ENCODE measurements at regions not wholly inside any gene's neighbourhood (a gene's known extent, or its start where the extent isn't known, plus 50 kb on each side); places are given as distances from the start of the nearest gene placed in this dataset.

GRCh38 chr3:168218600-168218999 lies 122.9 kb upstream of the GOLIM4 start:
- Mint-ChIP-seq H3K27me3 (ENCODE audit: low read depth) (no peaks in the 10 kb centered on the region), H3K4me1 (peaks cover 30% of the 10 kb centered on the region), H3K4me3 (no peak overlapping the region), H3K9me3 (0 out of 2 replicates have a peak, but pooled peaks cover 3% of the 10 kb centered on the region), H3K27ac (no peak overlapping the region), H3K36me3 (no peaks in the 10 kb centered on the region)
- DNase-seq (ENCODE audit: low spot score) (no peak), ATAC-seq (no peak)
- TF ChIP-seq SP1 (CRISPR knock-in tag; conservative IDR thresholded peaks at IDR 0.05) (no peak), AFF4 (CRISPR knock-in tag; IDR thresholded peaks at IDR 0.05; ENCODE audit: borderline replicate concordance) (no peak), GABPB1 (CRISPR knock-in tag; IDR thresholded peaks at IDR 0.05) (no peak), CTCF (IDR thresholded peaks at IDR 0.05) (no peak), ZNF232 (CRISPR knock-in tag; IDR thresholded peaks at IDR 0.05) (no peak), ZNF532 (CRISPR knock-in tag; IDR thresholded peaks at IDR 0.05; ENCODE audit: borderline replicate concordance) (no peak), IRF1 (CRISPR knock-in tag; IDR thresholded peaks at IDR 0.05) (no peak), MAX (CRISPR knock-in tag; IDR thresholded peaks at IDR 0.05) (no peak), FOXJ3 (CRISPR knock-in tag; IDR thresholded peaks at IDR 0.05; ENCODE audit: borderline replicate concordance) (no peak), ZNF317 (CRISPR knock-in tag; IDR thresholded peaks at IDR 0.05; ENCODE audit: borderline replicate concordance, low read depth) (no peak), RORB (CRISPR knock-in tag; IDR thresholded peaks at IDR 0.05) (no peak), AR (CRISPR knock-in tag; IDR thresholded peaks at IDR 0.05) (no peak), SMAD3 (CRISPR knock-in tag; IDR thresholded peaks at IDR 0.05; ENCODE audit: borderline replicate concordance) (no peak), GRHL2 (CRISPR knock-in tag; IDR thresholded peaks at IDR 0.05; ENCODE audit: insufficient replicate concordance, severe bottlenecking) (no peak), ZNF263 (CRISPR knock-in tag; IDR thresholded peaks at IDR 0.05; ENCODE audit: low read depth) (no peak), ZNF671 (CRISPR knock-in tag; IDR thresholded peaks at IDR 0.05) (no peak), NFYB (CRISPR knock-in tag; conservative IDR thresholded peaks at IDR 0.05; ENCODE audit: low read depth) (no peak)
- ChIA-PET CTCF (no interaction called here), POLR2A (no interaction called here)
